ENCODE measurements at regions not wholly inside any gene's neighbourhood (a gene's known extent, or its start where the extent isn't known, plus 50 kb on each side); places are given as distances from the start of the nearest gene placed in this dataset.

- no peak for DNase-seq
Measured at GRCh38 chr12:124629789-124630480, 62.5 kb upstream of the NCOR2 start.

GRCh38 chr12:124629117-124629516 is 61.7 kb upstream of the NCOR2 start:
- no peak for DNase-seq

- no peak for DNase-seq
Measured at GRCh38 chr12:124627956-124628355, 60.5 kb upstream of the NCOR2 start.

GRCh38 chr12:124626971-124627411 is 59.6 kb upstream of the NCOR2 start:
- no peak for DNase-seq

- no peak for DNase-seq
Measured at GRCh38 chr12:124625867-124626675, 58.7 kb upstream of the NCOR2 start.

- DNase-seq, result no peak
Measured at GRCh38 chr12:124624823-124625222, 57.4 kb upstream of the NCOR2 start.

- no peak for DNase-seq
Measured at GRCh38 chr12:124623344-124624035, 56.1 kb upstream of the NCOR2 start.

GRCh38 chr12:124622764-124623163 is 55.4 kb upstream of the NCOR2 start:
- DNase-seq, result no peak

- no peak for DNase-seq
Measured at GRCh38 chr12:124622331-124622730, 54.9 kb upstream of the NCOR2 start.

GRCh38 chr12:124621296-124621660 is 53.9 kb upstream of the NCOR2 start:
- DNase-seq, result no peak

GRCh38 chr12:124620606-124621295 is 53.3 kb upstream of the NCOR2 start:
- no peak for DNase-seq

- DNase-seq, result no peak
Measured at GRCh38 chr12:124618291-124618902, 51.0 kb upstream of the NCOR2 start.

GRCh38 chr12:124617615-124618014 is 50.2 kb upstream of the NCOR2 start:
- no peak for DNase-seq

All from SHP77 treated with DMSO at 0.1 percent for 48 hours (cell line).